Peyer's patch (tissue), 4 donors: ENCODE measurements at regions not wholly inside any gene's neighbourhood (a gene's known extent, or its start where the extent isn't known, plus 50 kb on each side); places are given as distances from the start of the nearest gene placed in this dataset.

Experiments
- DNase-seq, 3 donors: peaks; one replicate each; pipeline ENCODE4 v3.0.0-alpha.2; 2017 to 2019
- H3K27ac ChIP-seq, 4 donors: fragments of 200-600 bp; sonication (generic); one replicate each; pipeline ENCODE4 v1.5.1; 2016 to 2019
- H3K27me3 ChIP-seq, 2 donors: fragments of 200-600 bp; sonication (generic); one replicate each; pipeline ENCODE4 v1.5.1; 2019
- H3K36me3 ChIP-seq, 3 donors: fragments of 200-600 bp; sonication (generic); one replicate each; pipeline ENCODE4 v1.5.1; 2016 to 2019
- H3K4me1 ChIP-seq, 4 donors: fragments of 200-600 bp; sonication (generic); one replicate each; pipeline ENCODE4 v1.5.1; 2016 to 2019
- H3K4me3 ChIP-seq, 4 donors: fragments of 200-600 bp; sonication (generic); 1 replicate in 3 of 4; 2 replicates in 1 of 4; pipeline ENCODE4 v1.5.1; 2016 to 2019; ENCODE audit warnings: mild to moderate bottlenecking in 1 of 4
- H3K9me3 ChIP-seq, 4 donors: fragments of 200-600 bp; sonication (generic); one replicate each; pipeline ENCODE4 v1.5.1; 2016 to 2019; ENCODE audit warnings: mild to moderate bottlenecking in 1 of 4
- POLR2A ChIP-seq, 2 donors: fragments of 450-650 bp; IDR thresholded peaks; one replicate each; pipeline ENCODE4 v1.5.1; 2017; ENCODE audit warnings: antibody characterized with exemption in 2 of 2, mild to moderate bottlenecking in 2 of 2, moderate library complexity in 2 of 2
- TF ChIP-seq, protein P1 (sequence below), 6 experiments: fragments of 450-650 bp in 4 of 6; fragments of 200-600 bp in 2 of 6; sonication (generic) in 1 of 6; IDR thresholded peaks; one replicate each; pipeline ENCODE4 v1.5.1; 2017 to 2019; ENCODE audit warnings: antibody characterized with exemption in 6 of 6, mild to moderate bottlenecking in 3 of 6, moderate library complexity in 1 of 6

- Histone ChIP-seq H3K27ac (no peak overlapping the region), H3K4me3 (no peak overlapping the region), H3K27me3 (no peaks in the 10 kb centered on the region), H3K36me3 (no peaks in the 10 kb centered on the region), H3K9me3 (no peaks in the 10 kb centered on the region), H3K4me1 (no peaks in the 10 kb centered on the region)
- DNase-seq: no peak
- TF ChIP-seq POLR2A (IDR thresholded peaks at IDR 0.05): no peak
- TF ChIP-seq, protein P1, sequence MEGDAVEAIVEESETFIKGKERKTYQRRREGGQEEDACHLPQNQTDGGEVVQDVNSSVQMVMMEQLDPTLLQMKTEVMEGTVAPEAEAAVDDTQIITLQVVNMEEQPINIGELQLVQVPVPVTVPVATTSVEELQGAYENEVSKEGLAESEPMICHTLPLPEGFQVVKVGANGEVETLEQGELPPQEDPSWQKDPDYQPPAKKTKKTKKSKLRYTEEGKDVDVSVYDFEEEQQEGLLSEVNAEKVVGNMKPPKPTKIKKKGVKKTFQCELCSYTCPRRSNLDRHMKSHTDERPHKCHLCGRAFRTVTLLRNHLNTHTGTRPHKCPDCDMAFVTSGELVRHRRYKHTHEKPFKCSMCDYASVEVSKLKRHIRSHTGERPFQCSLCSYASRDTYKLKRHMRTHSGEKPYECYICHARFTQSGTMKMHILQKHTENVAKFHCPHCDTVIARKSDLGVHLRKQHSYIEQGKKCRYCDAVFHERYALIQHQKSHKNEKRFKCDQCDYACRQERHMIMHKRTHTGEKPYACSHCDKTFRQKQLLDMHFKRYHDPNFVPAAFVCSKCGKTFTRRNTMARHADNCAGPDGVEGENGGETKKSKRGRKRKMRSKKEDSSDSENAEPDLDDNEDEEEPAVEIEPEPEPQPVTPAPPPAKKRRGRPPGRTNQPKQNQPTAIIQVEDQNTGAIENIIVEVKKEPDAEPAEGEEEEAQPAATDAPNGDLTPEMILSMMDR (IDR thresholded peaks at IDR 0.05): no peak
Measured at GRCh38 chr15:36389107-36389506, 190.3 kb upstream of the CDIN1 start.

GRCh38 chr15:36390491-36390890 is 188.9 kb upstream of the CDIN1 start:
- Histone ChIP-seq H3K27ac (no peak overlapping the region), H3K9me3 (no peaks in the 10 kb centered on the region), H3K36me3 (no peaks in the 10 kb centered on the region), H3K27me3 (no peaks in the 10 kb centered on the region), H3K4me1 (no peaks in the 10 kb centered on the region), H3K4me3 (no peak overlapping the region)
- no peak for DNase-seq
- TF ChIP-seq, protein P1 (IDR thresholded peaks at IDR 0.05): no peak
- no peak for TF ChIP-seq POLR2A (IDR thresholded peaks at IDR 0.05)

GRCh38 chr15:36392676-36393266 is 186.7 kb upstream of the CDIN1 start:
- no peaks in the 10 kb centered on the region for H3K4me1 ChIP-seq
- DNase-seq: no peak
- H3K27ac ChIP-seq: no peak overlapping the region
- H3K9me3 ChIP-seq: no peaks in the 10 kb centered on the region
- TF ChIP-seq, protein P1 (IDR thresholded peaks at IDR 0.05): no peak
- no peak for TF ChIP-seq POLR2A (IDR thresholded peaks at IDR 0.05)
- no peaks in the 10 kb centered on the region for H3K36me3 ChIP-seq
- H3K4me3 ChIP-seq: no peak overlapping the region
- no peaks in the 10 kb centered on the region for H3K27me3 ChIP-seq

- no peaks in the 10 kb centered on the region for H3K27me3 ChIP-seq
- no peaks in the 10 kb centered on the region for H3K9me3 ChIP-seq
- H3K36me3 ChIP-seq: no peaks in the 10 kb centered on the region
- no peak for DNase-seq
- H3K27ac ChIP-seq: no peak overlapping the region
- TF ChIP-seq, protein P1 (IDR thresholded peaks at IDR 0.05): no peak
- no peak for TF ChIP-seq POLR2A (IDR thresholded peaks at IDR 0.05)
- H3K4me1 ChIP-seq: no peaks in the 10 kb centered on the region
- no peak overlapping the region for H3K4me3 ChIP-seq
Measured at GRCh38 chr15:36398212-36398611, 181.2 kb upstream of the CDIN1 start.

GRCh38 chr15:36399276-36399675 is 180.2 kb upstream of the CDIN1 start:
- no peak for TF ChIP-seq POLR2A (IDR thresholded peaks at IDR 0.05)
- TF ChIP-seq, protein P1 (IDR thresholded peaks at IDR 0.05): no peak
- no peaks in the 10 kb centered on the region for H3K9me3 ChIP-seq
- H3K4me1 ChIP-seq: no peaks in the 10 kb centered on the region
- H3K27ac ChIP-seq: no peak overlapping the region
- H3K27me3 ChIP-seq: no peaks in the 10 kb centered on the region
- DNase-seq: no peak
- no peak overlapping the region for H3K4me3 ChIP-seq
- no peaks in the 10 kb centered on the region for H3K36me3 ChIP-seq
